Posterior vena cava (tissue), 2 donors: ENCODE measurements at regions not wholly inside any gene's neighbourhood (a gene's known extent, or its start where the extent isn't known, plus 50 kb on each side); places are given as distances from the start of the nearest gene placed in this dataset.

ENCODE experiments used
- DNase-seq: peaks from one replicate; pipeline ENCODE4 v3.0.0-alpha.2; 2020; ENCODE audit warnings: low spot score
- intact Hi-C, 2 donors: fragments of 100-400 bp; cut with DNase I; formaldehyde crosslinking; loops; one replicate each; pipeline versions ENCODE4 v1.14.1 to v1.14.2; 2022 to 2023
- donor health status: DM: yes; HTN: yes; CAD: no.
- donor health status: DM: yes; HTN: yes; CAD: no.

DNA sequence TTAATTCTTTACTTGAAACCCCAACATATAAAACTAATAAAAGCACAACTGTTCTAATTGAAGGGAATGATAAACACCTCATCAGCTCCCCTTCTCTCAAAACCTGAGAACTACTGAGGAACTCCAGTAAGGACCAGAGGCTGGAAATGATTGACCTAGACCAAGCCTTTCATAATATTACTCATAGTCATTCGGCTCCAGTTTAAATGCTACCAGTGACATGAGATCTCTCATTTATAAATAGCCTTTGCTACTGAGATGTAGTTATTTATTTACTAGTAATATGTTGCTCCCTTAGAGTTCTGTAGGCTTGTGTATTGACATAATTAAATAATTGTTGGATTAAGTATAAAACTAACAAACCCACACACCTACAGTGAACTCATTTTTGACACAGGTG is 209.8 kb upstream of the PRMT6 start:
- intact Hi-C loops, result no loop called here
- no peak for DNase-seq

DNA sequence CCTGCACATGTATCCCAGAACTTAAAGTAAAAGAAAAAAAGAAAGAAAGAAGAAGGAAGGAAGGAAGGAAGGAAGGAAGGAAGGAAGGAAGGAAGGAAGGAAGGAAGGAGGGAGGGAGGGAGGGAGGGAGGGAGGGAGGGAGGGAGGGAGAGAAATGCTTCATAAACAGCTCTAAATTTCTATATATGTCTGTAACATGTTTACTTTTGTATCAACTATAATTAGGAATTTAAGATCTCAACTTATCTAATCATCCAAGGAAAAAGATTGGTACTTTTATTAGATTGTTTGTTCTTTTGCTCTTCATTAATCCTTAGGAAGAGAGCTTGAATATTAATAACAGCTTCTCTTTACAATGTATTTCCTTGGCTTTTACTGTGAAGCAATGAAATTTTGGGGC is 195.4 kb upstream of the PRMT6 start:
- no peak for DNase-seq
- intact Hi-C loops, result no loop called here

DNA sequence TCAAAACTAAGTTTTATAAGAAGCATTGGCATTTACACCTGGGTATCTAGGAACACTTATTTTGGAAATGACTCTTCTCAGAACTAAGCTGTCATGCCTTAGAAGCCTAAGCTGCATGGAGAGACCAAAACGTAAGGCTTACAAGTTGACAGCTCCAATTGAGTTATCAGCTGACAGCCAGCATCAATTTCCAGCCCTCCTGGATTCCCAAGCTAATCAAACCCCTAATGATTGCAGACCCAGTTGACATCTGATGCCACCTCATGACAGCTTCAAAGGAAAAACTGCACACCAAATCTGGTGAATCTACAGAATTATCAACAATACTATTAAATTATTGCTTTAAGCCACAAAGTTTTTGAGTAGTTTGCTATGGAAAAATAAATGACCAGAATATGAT is 187.6 kb upstream of the PRMT6 start:
- no peak for DNase-seq
- intact Hi-C loops, result no loop called here

GRCh38 chr1:106875622-106876021 is 180.9 kb upstream of the PRMT6 start:
- intact Hi-C loops, result no loop called here
- no peak for DNase-seq

DNA sequence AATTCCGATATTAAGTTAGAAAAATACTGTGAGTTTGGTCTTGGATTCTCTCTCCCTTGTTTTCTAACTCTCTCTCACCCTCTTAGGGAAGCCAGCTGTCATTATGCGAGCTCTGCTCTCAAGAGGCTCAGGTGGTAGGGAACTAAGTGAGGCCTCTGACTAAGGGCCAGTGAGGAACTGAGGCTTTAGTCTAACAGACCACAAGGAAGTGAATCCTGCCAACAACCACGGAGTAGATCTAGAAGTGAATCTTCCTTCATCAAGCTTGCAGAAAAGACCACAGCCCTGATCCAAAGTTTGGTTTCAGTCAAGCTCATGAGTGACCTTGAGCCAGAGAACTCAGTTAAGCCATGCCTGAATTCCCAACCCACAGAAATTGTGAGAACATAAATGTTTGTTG is 180.1 kb upstream of the PRMT6 start:
- intact Hi-C loops, result no loop called here
- DNase-seq, result no peak

- DNase-seq, result no peak
- intact Hi-C loops, result no loop called here
These were observed 176.9 kb upstream of the PRMT6 start for GRCh38 chr1:106879538-106879937.

DNA sequence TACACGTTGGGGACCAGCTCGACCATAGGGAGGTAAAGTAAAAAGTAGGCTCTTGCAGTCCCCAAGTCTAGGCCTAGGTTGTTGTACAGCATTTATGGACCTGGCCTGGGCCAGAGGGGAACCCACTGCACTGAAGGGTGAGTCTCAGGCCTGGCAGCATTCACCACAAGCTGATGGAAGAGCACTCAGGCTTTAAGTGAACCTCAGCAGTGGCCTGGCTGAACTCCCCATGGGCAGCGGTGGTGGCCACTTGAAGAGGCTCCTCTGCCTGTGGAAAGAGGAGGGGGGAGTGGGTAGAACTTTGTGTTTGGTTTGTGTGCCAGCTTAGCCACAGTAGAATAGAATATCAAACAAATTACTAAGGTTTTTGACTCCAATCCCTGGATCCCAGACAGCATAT is 176.2 kb upstream of the PRMT6 start:
- no peak for DNase-seq
- intact Hi-C loops, result no loop called here

DNA sequence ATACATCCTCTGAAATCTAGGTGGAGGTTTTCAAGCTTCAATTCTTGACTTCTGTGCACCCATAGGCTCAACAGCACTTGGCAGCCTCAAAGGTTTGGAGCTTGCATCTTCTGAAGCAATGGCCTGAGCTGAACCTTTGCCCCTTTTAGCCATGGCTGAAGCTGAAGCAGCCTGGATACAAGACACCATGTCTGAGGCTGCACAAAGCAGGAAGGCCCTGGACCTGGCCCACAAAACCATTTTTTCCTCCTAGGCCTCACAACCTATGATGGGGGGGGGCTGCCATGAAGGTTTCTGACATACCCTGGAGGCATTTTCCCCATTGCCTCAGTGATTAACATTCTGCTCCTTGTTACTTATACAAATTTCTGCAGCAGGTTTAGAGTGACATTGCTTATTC is 173.3 kb upstream of the PRMT6 start:
- intact Hi-C loops, result no loop called here
- no peak for DNase-seq

- intact Hi-C loops, result loop anchor here in 1 of 2 donors (5.0 kb wide), 1 partner anchor 608 kb away; no protein-coding TSS in a partner anchor
- no peak for DNase-seq
These were observed 167.4 kb upstream of the PRMT6 start for GRCh38 chr1:106889059-106889458.

- no peak for DNase-seq
- intact Hi-C loops, result loop anchor here in 1 of 2 donors (5.0 kb wide), 1 partner anchor 608 kb away; no protein-coding TSS in a partner anchor
These were observed 166.9 kb upstream of the PRMT6 start for GRCh38 chr1:106889583-106889982.

GRCh38 chr1:106897976-106898375 is 158.5 kb upstream of the PRMT6 start:
- intact Hi-C loops, result no loop called here
- no peak for DNase-seq

DNA sequence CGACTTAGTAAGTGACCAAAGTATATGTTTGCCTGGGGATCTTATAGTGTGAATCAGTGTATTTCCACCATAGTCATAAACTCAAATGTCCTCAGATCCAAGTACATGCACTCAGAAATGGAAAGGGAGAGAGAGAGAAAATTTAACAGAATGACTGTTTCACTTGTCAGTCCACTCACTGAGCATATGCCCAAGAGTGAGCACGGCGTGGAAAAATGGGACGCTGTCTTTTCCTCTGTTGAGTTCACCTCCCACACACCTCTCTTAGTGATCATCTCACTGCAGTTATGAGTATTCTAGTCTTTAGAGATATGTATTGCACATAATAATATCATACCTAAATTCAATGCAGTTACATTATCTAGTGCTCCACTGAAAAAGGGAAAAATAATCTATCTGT is 156.8 kb upstream of the PRMT6 start:
- intact Hi-C loops, result no loop called here
- no peak for DNase-seq

DNA sequence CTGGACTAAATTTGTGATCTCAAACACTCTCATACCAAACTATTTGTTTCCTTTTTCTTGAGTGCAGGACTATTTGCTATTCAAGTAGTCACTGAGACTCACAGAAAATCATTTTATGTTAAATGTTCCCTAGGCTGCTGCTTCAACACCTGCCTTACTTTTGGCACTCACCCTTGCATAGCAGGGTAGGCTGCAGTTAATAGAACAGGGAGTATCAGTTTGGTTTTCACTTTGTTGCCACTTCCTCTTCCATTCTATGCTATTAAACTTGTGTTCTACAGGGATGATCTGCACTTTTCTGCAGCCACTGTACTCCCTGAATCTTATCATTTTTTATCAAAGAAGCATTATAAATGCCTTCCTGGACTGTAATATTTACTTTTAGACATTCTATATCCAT is 148.7 kb upstream of the PRMT6 start:
- intact Hi-C loops, result no loop called here
- DNase-seq, result no peak

- intact Hi-C loops, result no loop called here
These were observed 147.8 kb upstream of the PRMT6 start for GRCh38 chr1:106908689-106909088.

GRCh38 chr1:106910798-106911197 is 145.7 kb upstream of the PRMT6 start:
- intact Hi-C loops, result no loop called here
- DNase-seq, result no peak

More at GRCh38 chr1:106908689-106909088, 147.8 kb upstream of the PRMT6 start:
- DNase-seq, result no peak

DNA sequence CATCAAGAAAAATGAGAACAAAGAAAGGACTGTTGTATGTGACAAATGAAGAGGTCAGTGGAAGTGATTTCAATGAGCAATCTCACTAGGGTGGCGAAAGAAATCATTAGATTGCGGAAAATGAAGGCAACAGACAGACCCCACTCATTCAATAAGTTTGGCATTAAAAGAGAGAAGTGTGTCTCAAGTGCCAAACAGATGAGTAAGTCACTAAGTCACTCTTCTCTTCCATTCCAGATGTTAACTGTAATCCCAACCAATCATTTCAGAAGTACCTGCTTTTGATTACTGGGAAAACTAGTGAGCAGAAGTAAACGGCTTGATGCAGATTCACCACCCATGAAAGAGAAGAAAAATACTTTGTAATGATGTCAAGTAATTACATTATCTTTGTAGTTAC is 144.3 kb upstream of the PRMT6 start:
- intact Hi-C loops, result no loop called here
- DNase-seq, result no peak

- DNase-seq, result no peak
- intact Hi-C loops, result no loop called here
These were observed 135.3 kb upstream of the PRMT6 start for GRCh38 chr1:106921186-106921585.

GRCh38 chr1:106924360-106924759 is 132.1 kb upstream of the PRMT6 start:
- no peak for DNase-seq
- intact Hi-C loops, result no loop called here

DNA sequence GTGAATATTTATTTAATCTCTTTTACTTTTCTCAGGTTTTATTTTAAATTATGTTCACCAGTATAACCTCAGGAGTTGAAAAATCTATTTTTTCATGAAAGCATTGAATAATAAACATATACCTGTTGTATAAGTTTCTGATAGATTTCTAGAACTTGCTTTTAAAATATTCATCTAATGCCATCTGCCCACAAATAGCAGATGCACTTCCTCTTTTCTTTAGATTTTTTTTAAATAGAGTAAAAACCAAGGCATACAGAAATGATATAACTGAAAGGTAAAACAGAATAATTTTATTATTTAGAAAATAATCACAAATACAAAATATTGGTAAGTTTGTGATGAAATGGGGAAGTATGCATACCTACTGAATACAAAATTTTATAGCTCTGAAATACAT is 130.7 kb upstream of the PRMT6 start:
- intact Hi-C loops, result no loop called here

GRCh38 chr1:106926803-106927582 is 129.5 kb upstream of the PRMT6 start:
- DNase-seq, result no peak
- intact Hi-C loops, result no loop called here

More for the DNA sequence above, 130.7 kb upstream of the PRMT6 start:
- DNase-seq, result no peak

DNA sequence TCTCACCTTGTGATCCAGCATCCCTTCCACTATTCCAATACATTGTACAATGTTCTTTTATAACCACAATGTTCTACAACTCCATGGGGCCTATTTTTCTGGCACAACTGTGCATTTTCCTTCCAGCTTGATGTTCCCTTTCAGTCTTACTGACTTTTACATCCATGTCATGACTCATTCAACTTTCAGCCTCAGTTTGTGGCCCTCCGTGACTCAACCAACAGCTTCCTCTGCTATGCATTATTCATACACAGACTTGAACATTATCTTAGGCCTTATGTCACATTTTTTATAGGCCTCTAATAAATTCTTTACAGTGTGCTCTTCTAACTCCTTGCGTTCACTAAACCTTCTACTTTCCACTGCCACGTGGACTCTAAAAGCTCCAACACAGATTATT is 119.4 kb upstream of the PRMT6 start:
- intact Hi-C loops, result no loop called here
- DNase-seq, result no peak

DNA sequence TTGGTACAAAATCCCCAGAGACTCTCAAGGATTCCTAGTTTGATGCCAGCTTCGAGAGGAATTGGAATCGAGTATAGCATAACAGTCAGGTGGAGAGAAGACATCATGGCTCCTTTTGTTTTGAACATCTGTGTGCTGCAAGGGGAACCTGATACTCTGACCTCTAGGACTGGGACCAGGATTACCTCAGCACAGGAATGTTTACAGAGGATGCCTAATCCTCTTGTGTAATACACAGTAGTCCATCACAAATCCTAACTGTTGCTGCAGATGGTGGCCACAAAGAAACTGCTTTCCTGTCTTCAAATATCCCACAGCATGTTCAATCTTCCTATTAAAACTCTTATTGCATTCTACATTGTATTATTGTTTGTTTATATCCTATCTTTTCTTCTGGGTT is 111.8 kb upstream of the PRMT6 start:
- intact Hi-C loops, result no loop called here
- no peak for DNase-seq
